ENCODE measurements at regions not wholly inside any gene's neighbourhood (a gene's known extent, or its start where the extent isn't known, plus 50 kb on each side); places are given as distances from the start of the nearest gene placed in this dataset.

DNA sequence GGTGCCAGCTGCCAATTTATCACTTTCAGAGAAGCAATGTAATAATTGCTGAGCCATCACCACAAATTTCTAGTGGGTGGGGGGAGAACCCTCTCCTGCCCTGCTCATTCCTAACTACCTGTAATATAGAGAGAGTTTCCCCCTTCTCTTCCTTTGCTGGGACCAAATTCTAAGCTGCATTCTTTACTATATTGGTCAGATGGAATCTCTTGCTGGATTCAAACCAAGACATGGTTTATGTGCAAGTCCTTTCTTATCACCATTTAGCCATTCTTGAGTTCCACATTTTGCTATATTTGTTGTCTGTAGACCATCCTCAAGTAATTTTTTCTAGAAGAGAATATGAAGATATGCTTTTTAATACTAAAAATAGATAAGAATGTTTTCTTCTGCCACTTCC lies 452.1 kb downstream of the MN1 start:
- no peak for DNase-seq
- Histone ChIP-seq H3K27ac (ENCODE audit: low read depth in 1 of 2, low read length in 1 of 2) (no peak overlapping the region), H3K4me3 (no peak overlapping the region), H3K4me1 (ENCODE audit: control insufficient read depth in 5 of 5, insufficient read depth in 5 of 5, low read length in 5 of 5) (peaks cover 0 to 10% (median 0%) of the 10 kb centered on the region in 5 donors), H3K27me3 (ENCODE audit: control insufficient read depth in 3 of 3, insufficient read depth in 3 of 3, low read length in 2 of 3) (peaks cover 0 to 2% (median 0%) of the 10 kb centered on the region in 3 donors), H3K9ac (ENCODE audit: insufficient read depth in 1 of 2, low read length in 2 of 2) (no peak overlapping the region), H3K9me3 (ENCODE audit: control insufficient read depth in 4 of 4, insufficient read depth in 3 of 4, low read length in 3 of 4) (peaks cover 0 to 4% (median 0%) of the 10 kb centered on the region in 4 donors), H3K36me3 (ENCODE audit: control insufficient read depth in 4 of 4, insufficient read depth in 4 of 4, low read length in 4 of 4) (no peaks in the 10 kb centered on the region)
- no peak for ATAC-seq (ENCODE audit: insufficient read depth, low FRiP score)
- no peak for TF ChIP-seq CTCF (IDR thresholded peaks at IDR 0.05; ENCODE audit: control extremely low read depth, extremely low read depth)

GRCh38 chr22:27350306-27350705 lies 451.2 kb downstream of the MN1 start:
- DNase-seq: no peak
- no peaks in the 10 kb centered on the region for H3K36me3 ChIP-seq (ENCODE audit: control insufficient read depth in 4 of 4, insufficient read depth in 4 of 4, low read length in 4 of 4)
- peaks cover 0 to 4% (median 0%) of the 10 kb centered on the region in 5 donors for H3K4me1 ChIP-seq (ENCODE audit: control insufficient read depth in 5 of 5, insufficient read depth in 5 of 5, low read length in 5 of 5)
- H3K27ac ChIP-seq (ENCODE audit: low read depth in 1 of 2, low read length in 1 of 2): no peak overlapping the region
- no peak for TF ChIP-seq CTCF (IDR thresholded peaks at IDR 0.05; ENCODE audit: control extremely low read depth, extremely low read depth)
- peaks cover 0 to 2% (median 0%) of the 10 kb centered on the region in 3 donors for H3K27me3 ChIP-seq (ENCODE audit: control insufficient read depth in 3 of 3, insufficient read depth in 3 of 3, low read length in 2 of 3)
- peaks cover 0 to 4% (median 0%) of the 10 kb centered on the region in 4 donors for H3K9me3 ChIP-seq (ENCODE audit: control insufficient read depth in 4 of 4, insufficient read depth in 3 of 4, low read length in 3 of 4)
- H3K9ac ChIP-seq (ENCODE audit: insufficient read depth in 1 of 2, low read length in 2 of 2): no peak overlapping the region
- no peak for ATAC-seq (ENCODE audit: insufficient read depth, low FRiP score)
- no peak overlapping the region for H3K4me3 ChIP-seq

DNA sequence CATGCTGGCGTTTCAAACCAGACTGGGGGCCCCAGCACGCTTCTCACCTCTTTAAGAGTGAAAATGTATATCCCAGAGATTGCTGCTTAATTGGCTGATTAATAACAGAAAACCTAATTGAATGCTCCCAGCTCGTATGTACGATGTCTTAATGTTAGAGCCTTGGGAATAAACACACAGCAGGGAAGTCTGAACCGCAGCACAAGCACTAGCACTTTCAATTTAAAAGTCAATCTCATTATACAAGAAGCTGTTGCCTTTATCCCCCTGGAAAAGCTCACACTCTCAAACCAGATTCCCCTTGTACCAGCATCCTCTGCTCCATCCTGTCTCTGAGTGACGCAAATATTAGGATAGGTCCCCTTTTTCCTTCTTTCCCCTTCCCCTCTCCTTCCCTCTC lies 449.1 kb downstream of the MN1 start:
- no peak overlapping the region for H3K9ac ChIP-seq (ENCODE audit: insufficient read depth in 1 of 2, low read length in 2 of 2)
- no peaks in the 10 kb centered on the region for H3K36me3 ChIP-seq (ENCODE audit: control insufficient read depth in 4 of 4, insufficient read depth in 4 of 4, low read length in 4 of 4)
- no peak for TF ChIP-seq CTCF (IDR thresholded peaks at IDR 0.05; ENCODE audit: control extremely low read depth, extremely low read depth)

More for the DNA sequence above, 449.1 kb downstream of the MN1 start:
- peaks cover 0 to 2% (median 0%) of the 10 kb centered on the region in 3 donors for H3K27me3 ChIP-seq (ENCODE audit: control insufficient read depth in 3 of 3, insufficient read depth in 3 of 3, low read length in 2 of 3)
- H3K4me3 ChIP-seq: no peak overlapping the region
- WGBS, 2 donors: 50 to 52% methylated on average over 6 of the region's 6 CpGs
- DNase-seq (no peak), ATAC-seq (ENCODE audit: insufficient read depth, low FRiP score) (no peak)
- H3K4me1 ChIP-seq (ENCODE audit: control insufficient read depth in 5 of 5, insufficient read depth in 5 of 5, low read length in 5 of 5): peaks cover 0 to 4% (median 0%) of the 10 kb centered on the region in 5 donors
- no peak overlapping the region for H3K27ac ChIP-seq (ENCODE audit: low read depth in 1 of 2, low read length in 1 of 2)
- peaks cover 0 to 7% (median 3%) of the 10 kb centered on the region in 4 donors for H3K9me3 ChIP-seq (ENCODE audit: control insufficient read depth in 4 of 4, insufficient read depth in 3 of 4, low read length in 3 of 4)

Data from lung (tissue), 11 donors.